ENCODE measurements at regions not wholly inside any gene's neighbourhood (a gene's known extent, or its start where the extent isn't known, plus 50 kb on each side); places are given as distances from the start of the nearest gene placed in this dataset.

- DNase-seq (ENCODE audit: low read depth in 4 of 4, low spot score in 2 of 4) = no peak
Measured at GRCh38 chr7:136807598-136807997, 60.9 kb upstream of the CHRM2 start.

- DNase-seq (ENCODE audit: low read depth in 4 of 4, low spot score in 2 of 4) = no peak
Measured at GRCh38 chr7:136803028-136803427, 65.4 kb upstream of the CHRM2 start.

- DNase-seq (ENCODE audit: low read depth in 4 of 4, low spot score in 2 of 4) = no peak
Measured at GRCh38 chr7:136783934-136784333, 84.5 kb upstream of the CHRM2 start.

- DNase-seq (ENCODE audit: low read depth in 4 of 4, low spot score in 2 of 4) = no peak
Measured at GRCh38 chr7:136741941-136742340, 126.5 kb upstream of the CHRM2 start.

GRCh38 chr7:136728945-136729344, 139.5 kb upstream of the CHRM2 start:
- DNase-seq (ENCODE audit: low read depth in 4 of 4, low spot score in 2 of 4) = no peak

GRCh38 chr7:136726460-136726859, 142.0 kb upstream of the CHRM2 start:
- DNase-seq (ENCODE audit: low read depth in 4 of 4, low spot score in 2 of 4) = no peak

- DNase-seq (ENCODE audit: low read depth in 4 of 4, low spot score in 2 of 4) = no peak
Measured at GRCh38 chr7:136717910-136718557, 150.4 kb upstream of the CHRM2 start.

- no peak for DNase-seq (ENCODE audit: low read depth in 4 of 4, low spot score in 2 of 4)
Measured at GRCh38 chr7:136714062-136714461, 154.4 kb upstream of the CHRM2 start.

- no peak for DNase-seq (ENCODE audit: low read depth in 4 of 4, low spot score in 2 of 4)
Measured at GRCh38 chr7:136710751-136711150, 157.7 kb upstream of the CHRM2 start.

GRCh38 chr7:136709876-136710275, 158.6 kb upstream of the CHRM2 start:
- no peak for DNase-seq (ENCODE audit: low read depth in 4 of 4, low spot score in 2 of 4)

GRCh38 chr7:136702913-136703312, 165.5 kb upstream of the CHRM2 start:
- DNase-seq (ENCODE audit: low read depth in 4 of 4, low spot score in 2 of 4) = no peak

GRCh38 chr7:136698977-136699376, 169.5 kb upstream of the CHRM2 start:
- no peak for DNase-seq (ENCODE audit: low read depth in 4 of 4, low spot score in 2 of 4)

- no peak for DNase-seq (ENCODE audit: low read depth in 4 of 4, low spot score in 2 of 4)
Measured at GRCh38 chr7:136698231-136698630, 170.2 kb upstream of the CHRM2 start.

- no peak for DNase-seq (ENCODE audit: low read depth in 4 of 4, low spot score in 2 of 4)
Measured at GRCh38 chr7:136697271-136697670, 171.2 kb upstream of the CHRM2 start.

GRCh38 chr7:136693166-136694119, 175.0 kb upstream of the CHRM2 start:
- DNase-seq (ENCODE audit: low read depth in 4 of 4, low spot score in 2 of 4) = no peak

- no peak for DNase-seq (ENCODE audit: low read depth in 4 of 4, low spot score in 2 of 4)
Measured at GRCh38 chr7:136692221-136692620, 176.2 kb upstream of the CHRM2 start.

- no peak for DNase-seq (ENCODE audit: low read depth in 4 of 4, low spot score in 2 of 4)
Measured at GRCh38 chr7:136688601-136689000, 179.9 kb upstream of the CHRM2 start.

- no peak for DNase-seq (ENCODE audit: low read depth in 4 of 4, low spot score in 2 of 4)
Measured at GRCh38 chr7:136687693-136688322, 180.6 kb upstream of the CHRM2 start.

- DNase-seq (ENCODE audit: low read depth in 4 of 4, low spot score in 2 of 4) = no peak
Measured at GRCh38 chr7:136685501-136686173, 182.8 kb upstream of the CHRM2 start.

- no peak for DNase-seq (ENCODE audit: low read depth in 4 of 4, low spot score in 2 of 4)
Measured at GRCh38 chr7:136677471-136678365, 190.7 kb upstream of the CHRM2 start.

All from left renal cortex interstitium (tissue), 4 donors.